Muscle of leg (tissue), 3 donors: ENCODE measurements at regions not wholly inside any gene's neighbourhood (a gene's known extent, or its start where the extent isn't known, plus 50 kb on each side); places are given as distances from the start of the nearest gene placed in this dataset.

Experiments used
- DNase-seq: peaks from one replicate; pipeline ENCODE4 v3.0.0; 2013
- H3K27ac ChIP-seq: one replicate; pipeline ENCODE4 v1.5.1; 2013; ENCODE audit warnings: mild to moderate bottlenecking, low read length, control low read depth
- H3K27me3 ChIP-seq: one replicate; pipeline ENCODE4 v1.6.1; 2013; ENCODE audit warnings: low read length; ENCODE audit not compliant: control insufficient read depth, insufficient read depth
- H3K36me3 ChIP-seq: one replicate; pipeline ENCODE4 v1.6.1; 2013; ENCODE audit warnings: low read length; ENCODE audit not compliant: control insufficient read depth, insufficient read depth
- H3K4me1 ChIP-seq: one replicate; pipeline ENCODE4 v1.6.1; 2013; ENCODE audit warnings: low read length; ENCODE audit not compliant: control insufficient read depth, insufficient read depth
- H3K4me3 ChIP-seq: one replicate; pipeline ENCODE4 v1.5.1; 2013; ENCODE audit warnings: low read length, control low read depth
- H3K9me3 ChIP-seq: replicated peaks from 2 replicates; pipeline ENCODE4 v1.6.1; 2013; ENCODE audit warnings: low read depth, low read length; ENCODE audit not compliant: control insufficient read depth
- WGBS: methylation state at CpG from one replicate; pipeline ENCODE4 v1.1.5; 2013; ENCODE audit warnings: missing lambda C conversion rate; ENCODE audit not compliant: insufficient coverage; 5-methylcytosine and 5-hydroxymethylcytosine counted together

DNA sequence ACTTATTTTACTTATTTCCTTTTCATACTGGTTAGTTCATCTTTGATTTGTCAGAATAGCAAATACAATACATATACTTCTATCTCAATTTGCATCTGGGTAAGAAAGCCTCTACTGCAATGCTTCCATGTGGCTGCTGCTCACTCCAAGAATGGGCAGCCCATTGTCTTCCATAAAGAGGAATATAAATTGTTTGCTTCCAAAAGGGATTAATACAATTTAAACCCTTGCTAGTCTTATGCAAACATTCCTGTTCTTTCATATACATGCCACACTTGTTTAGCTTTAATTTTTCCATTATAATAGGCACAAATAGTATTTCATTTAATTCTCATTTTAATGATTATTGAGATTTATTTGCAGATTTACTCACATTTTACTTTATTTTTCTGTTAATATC lies 555.4 kb upstream of the POM121L12 start:
- H3K4me1 ChIP-seq = peaks cover 2% of the 10 kb centered on the region
- H3K4me3 ChIP-seq = no peak overlapping the region
- H3K27ac ChIP-seq = no peak overlapping the region
- H3K36me3 ChIP-seq = no peaks in the 10 kb centered on the region
- H3K9me3 ChIP-seq = no peaks in the 10 kb centered on the region
- no peaks in the 10 kb centered on the region for H3K27me3 ChIP-seq
- DNase-seq = no peak

DNA sequence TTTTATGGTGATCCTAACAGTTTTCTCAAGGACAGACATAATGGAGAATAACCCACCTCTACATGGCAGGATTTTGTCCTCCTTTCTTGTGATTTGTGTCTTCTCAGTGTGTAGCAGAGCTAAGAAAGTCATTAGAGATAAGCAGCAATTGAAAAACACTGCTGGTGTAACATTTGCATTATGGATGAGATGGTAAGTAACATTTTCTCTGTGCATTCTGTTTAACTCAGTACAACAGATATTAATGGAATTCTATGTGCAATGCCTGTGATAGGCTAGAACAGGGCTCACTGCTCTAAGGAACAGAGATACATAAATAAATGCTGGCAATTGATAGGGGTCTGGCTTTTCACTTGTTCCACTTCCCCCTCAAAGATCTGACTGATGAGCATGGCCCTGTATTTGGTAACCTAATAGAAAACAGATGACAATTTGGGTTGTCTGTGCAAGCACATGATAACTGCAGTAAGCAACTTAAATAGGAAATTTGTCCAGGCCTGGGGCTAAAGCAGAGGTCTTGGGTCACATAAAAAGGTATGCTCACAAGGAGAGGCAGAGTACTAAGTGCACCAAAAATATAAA lies 560.3 kb upstream of the POM121L12 start:
- H3K27ac ChIP-seq = no peak overlapping the region
- no peaks in the 10 kb centered on the region for H3K9me3 ChIP-seq
- H3K4me3 ChIP-seq = no peak overlapping the region
- H3K4me1 ChIP-seq = peaks cover 2% of the 10 kb centered on the region
- DNase-seq = peak; percentile 63
- H3K27me3 ChIP-seq = no peaks in the 10 kb centered on the region
- H3K36me3 ChIP-seq = no peaks in the 10 kb centered on the region

DNA sequence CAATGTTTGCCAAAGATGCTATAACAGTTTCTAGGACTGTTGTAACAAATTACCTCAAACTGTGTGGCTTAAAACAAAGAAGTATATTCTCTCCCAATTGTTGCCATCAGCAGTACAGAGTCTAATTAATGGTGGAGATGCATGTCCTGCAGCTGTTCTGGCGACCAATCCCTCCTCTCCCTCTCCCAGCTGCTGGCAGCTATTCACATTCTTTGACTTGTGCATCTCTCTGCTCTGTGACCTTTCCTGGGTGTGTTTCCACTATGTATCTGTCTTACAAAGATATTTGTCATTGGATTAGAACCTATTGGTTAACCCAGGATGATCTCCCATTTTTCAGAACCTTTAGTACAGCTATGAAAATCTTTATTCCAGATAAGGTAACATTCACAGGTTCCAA lies 561.7 kb upstream of the POM121L12 start:
- peak; percentile 84 for DNase-seq
- Histone ChIP-seq H3K36me3 (no peaks in the 10 kb centered on the region), H3K4me1 (peaks cover 2% of the 10 kb centered on the region), H3K9me3 (no peaks in the 10 kb centered on the region), H3K27ac (no peak overlapping the region), H3K27me3 (no peaks in the 10 kb centered on the region), H3K4me3 (no peak overlapping the region)
- WGBS = no CpG with 5 or more reads among the region's 1 CpG

DNA sequence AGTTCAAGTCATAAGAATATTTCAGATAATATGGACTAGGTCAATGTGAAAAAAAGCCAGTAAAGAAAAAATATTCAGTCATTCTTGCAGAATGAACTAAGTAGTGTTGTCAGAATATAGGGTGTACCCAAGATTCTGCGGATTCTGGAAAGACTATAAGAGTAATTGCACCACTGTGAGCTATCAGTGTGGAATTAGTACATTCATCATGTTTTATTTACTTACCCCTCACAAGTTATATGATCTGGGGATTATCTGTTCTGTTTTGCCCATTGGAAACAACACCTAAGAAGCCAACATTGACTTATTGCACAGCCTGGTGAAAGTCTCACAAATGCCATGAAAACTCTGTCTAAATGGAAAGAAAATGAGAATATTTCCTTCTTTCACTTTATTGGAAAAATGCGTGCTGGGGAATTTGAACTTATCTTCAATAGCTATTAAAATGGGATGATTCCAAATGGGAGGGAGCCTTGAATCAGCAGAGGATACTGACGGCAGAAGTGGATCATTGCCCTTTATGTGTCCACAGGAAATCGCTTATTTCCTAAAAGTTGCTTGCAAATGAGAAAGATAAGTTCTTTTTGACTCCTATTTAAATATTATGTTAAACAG lies 563.3 kb upstream of the POM121L12 start:
- Histone ChIP-seq H3K4me1 (peaks cover 9% of the 10 kb centered on the region), H3K9me3 (no peaks in the 10 kb centered on the region), H3K27ac (no peak overlapping the region), H3K4me3 (no peak overlapping the region), H3K27me3 (no peaks in the 10 kb centered on the region), H3K36me3 (no peaks in the 10 kb centered on the region)
- WGBS = no CpG with 5 or more reads among the region's 4 CpGs
- peak; percentile 64 for DNase-seq

DNA sequence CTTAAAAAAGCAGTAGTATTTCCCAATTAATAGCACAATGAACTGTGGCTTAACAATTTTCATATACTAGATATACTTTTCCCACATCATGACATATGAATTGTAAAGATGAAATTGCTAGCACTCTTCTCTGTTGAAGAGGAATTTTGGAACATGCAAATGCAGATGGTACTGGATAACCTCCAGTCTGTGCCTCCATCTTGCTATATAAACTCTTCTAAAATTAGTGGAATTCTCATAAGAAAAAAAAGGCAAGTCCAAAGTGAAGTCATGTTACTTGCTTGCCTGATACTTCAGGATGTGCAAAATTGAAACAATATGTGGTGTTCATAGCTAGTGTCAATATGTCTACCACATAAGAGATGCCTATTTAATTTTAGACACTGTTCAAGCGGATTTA lies 570.2 kb upstream of the POM121L12 start:
- no peaks in the 10 kb centered on the region for H3K9me3 ChIP-seq

DNA sequence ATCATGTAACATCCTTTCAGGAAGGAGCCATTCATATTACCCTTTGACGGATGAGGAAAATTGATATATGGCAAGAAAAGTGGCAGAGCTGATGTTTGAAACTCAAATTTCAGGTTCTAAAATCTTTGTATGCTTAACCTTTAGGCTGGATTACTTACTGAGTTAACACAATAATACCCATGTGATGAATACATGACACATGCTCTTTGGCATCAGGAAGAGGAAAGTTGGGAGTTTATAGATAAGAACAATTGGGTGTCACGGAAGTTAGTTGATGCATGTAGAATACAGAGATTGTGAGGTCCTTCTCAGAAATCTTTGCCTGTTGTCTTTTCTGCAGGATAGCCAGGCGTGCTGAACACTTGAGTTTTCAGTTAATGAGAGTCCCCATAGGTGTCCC lies 572.1 kb upstream of the POM121L12 start:
- Histone ChIP-seq H3K27ac (no peak overlapping the region), H3K4me1 (peaks cover 20% of the 10 kb centered on the region), H3K36me3 (no peaks in the 10 kb centered on the region), H3K9me3 (no peaks in the 10 kb centered on the region), H3K4me3 (no peak overlapping the region), H3K27me3 (no peaks in the 10 kb centered on the region)
- 86% methylated on average over 1 of the region's 3 CpGs for WGBS
- DNase-seq = no peak

More for the DNA sequence above, 570.2 kb upstream of the POM121L12 start:
- H3K36me3 ChIP-seq = no peaks in the 10 kb centered on the region
- no peaks in the 10 kb centered on the region for H3K27me3 ChIP-seq
- H3K4me1 ChIP-seq = peaks cover 20% of the 10 kb centered on the region
- H3K4me3 ChIP-seq = no peak overlapping the region
- no peak for DNase-seq
- WGBS = no CpG with 5 or more reads among the region's 1 CpG
- no peak overlapping the region for H3K27ac ChIP-seq

DNA sequence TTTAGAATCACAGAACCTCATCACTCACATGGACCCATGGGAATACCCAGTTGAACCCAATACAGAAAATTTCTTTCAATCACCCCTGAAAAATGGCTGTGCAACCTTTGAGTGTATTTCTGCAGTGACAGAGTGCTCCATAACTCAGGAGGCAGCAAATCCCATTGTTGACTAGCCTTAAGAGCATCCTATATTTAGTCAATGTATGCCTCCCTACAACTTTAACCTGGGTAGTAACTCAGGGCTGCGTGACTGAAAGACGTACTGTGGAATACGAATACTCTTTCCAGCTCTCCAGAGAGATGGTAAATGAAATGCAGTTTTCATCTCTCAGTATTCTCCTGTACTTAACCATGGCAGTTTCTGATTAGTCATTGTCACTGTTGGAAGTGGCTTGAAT lies 573.0 kb upstream of the POM121L12 start:
- no peak overlapping the region for H3K4me3 ChIP-seq
- peaks cover 17% of the 10 kb centered on the region for H3K4me1 ChIP-seq
- no peak for DNase-seq
- WGBS = no CpG with 5 or more reads among the region's 3 CpGs
- no peaks in the 10 kb centered on the region for H3K36me3 ChIP-seq
- no peaks in the 10 kb centered on the region for H3K27me3 ChIP-seq
- no peaks in the 10 kb centered on the region for H3K9me3 ChIP-seq
- no peak overlapping the region for H3K27ac ChIP-seq

DNA sequence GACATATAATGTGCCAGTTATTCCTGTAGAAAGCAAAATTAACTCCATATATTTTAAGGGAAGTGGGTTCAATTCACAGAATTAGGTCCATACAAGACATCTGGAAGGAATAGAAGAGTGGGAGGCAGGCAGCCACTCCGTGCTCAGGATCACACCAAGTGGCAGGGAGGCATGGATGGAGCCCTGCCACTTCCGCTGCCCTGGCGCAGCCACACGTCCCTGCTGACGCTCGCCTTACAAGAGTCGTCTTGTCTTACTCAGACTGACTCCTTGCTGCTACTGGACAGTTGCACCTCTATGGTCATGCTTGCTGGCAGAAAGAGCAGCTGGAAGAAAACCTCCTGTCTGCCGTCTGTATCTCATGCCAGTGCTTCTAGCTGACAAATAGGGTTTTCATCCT lies 579.9 kb upstream of the POM121L12 start:
- Histone ChIP-seq H3K27me3 (no peaks in the 10 kb centered on the region), H3K27ac (no peak overlapping the region), H3K4me3 (no peak overlapping the region), H3K4me1 (no peaks in the 10 kb centered on the region), H3K9me3 (no peaks in the 10 kb centered on the region), H3K36me3 (no peaks in the 10 kb centered on the region)
- 81% methylated on average over 7 of the region's 8 CpGs for WGBS
- DNase-seq = no peak

DNA sequence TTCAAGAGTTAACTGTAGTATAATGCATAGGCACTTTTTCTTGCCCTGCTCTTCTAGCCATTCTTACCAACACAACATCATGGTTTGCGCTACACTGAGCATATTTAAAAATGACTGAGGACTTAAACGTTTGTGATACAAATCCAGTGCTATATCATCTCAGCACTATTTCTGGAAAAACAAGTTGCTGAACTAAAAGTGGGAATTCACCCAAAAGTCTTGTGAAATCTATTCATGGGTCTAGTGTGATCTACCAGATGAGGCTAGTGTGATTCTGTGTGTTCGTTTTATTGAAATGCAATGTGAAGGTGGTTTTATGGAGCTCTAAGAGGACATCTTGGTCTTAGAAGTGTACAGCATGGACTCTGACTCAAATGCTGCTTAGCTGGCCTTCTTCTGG lies 584.6 kb upstream of the POM121L12 start:
- Histone ChIP-seq H3K4me3 (no peak overlapping the region), H3K4me1 (no peaks in the 10 kb centered on the region), H3K27ac (no peak overlapping the region), H3K27me3 (no peaks in the 10 kb centered on the region), H3K36me3 (no peaks in the 10 kb centered on the region), H3K9me3 (no peaks in the 10 kb centered on the region)
- DNase-seq = peak; percentile 35
- 0% methylated on average over 1 of the region's 3 CpGs for WGBS

DNA sequence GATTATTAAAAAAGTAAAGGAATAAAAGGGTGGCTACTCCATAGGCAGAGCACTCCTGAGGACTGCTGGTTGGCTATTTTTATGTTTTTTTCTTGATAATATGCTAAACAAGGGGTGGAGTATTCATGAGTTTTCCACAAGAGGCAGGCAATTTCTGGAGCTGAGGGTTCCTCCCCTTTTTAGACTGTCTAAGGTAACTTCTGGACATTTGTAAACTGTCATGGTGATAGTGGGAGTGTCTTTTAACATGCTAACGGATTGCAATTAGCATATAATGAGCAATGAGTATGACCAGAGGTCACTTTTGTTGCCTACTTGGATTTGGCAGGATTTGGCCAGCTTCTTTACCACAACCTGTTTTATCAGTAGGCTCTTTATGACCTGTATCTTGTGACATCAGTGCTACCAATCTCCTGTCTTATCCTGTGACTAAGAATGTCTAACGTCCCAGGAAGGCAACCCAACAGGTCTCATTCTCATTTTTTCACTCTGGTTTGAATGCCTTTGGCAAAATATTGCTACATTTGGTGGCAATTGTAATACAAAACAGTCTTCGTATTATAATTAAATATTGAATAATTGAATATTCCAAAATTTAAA lies 587.8 kb upstream of the POM121L12 start:
- Histone ChIP-seq H3K36me3 (no peaks in the 10 kb centered on the region), H3K4me1 (no peaks in the 10 kb centered on the region), H3K27me3 (no peaks in the 10 kb centered on the region), H3K4me3 (no peak overlapping the region), H3K27ac (no peak overlapping the region), H3K9me3 (no peaks in the 10 kb centered on the region)
- WGBS = no CpG with 5 or more reads among the region's 3 CpGs
- no peak for DNase-seq
